ACC112 (cell line): ENCODE measurements at regions not wholly inside any gene's neighbourhood (a gene's known extent, or its start where the extent isn't known, plus 50 kb on each side); places are given as distances from the start of the nearest gene placed in this dataset.
A peak's percentile ranks its signal among the peaks of the same experiment; 100 is the strongest.

Experiments
- H2AFZ ChIP-seq: fragments of 200-600 bp; sonication (generic); one replicate; pipeline ENCODE4 v1.6.0; 2017; ENCODE audit warnings: antibody characterized with exemption, low read length; ENCODE audit not compliant: unreplicated experiment
- H3K27ac ChIP-seq: fragments of 200-600 bp; sonication (generic); 2 replicates; pipeline ENCODE4 v1.5.1; 2014; ENCODE audit warnings: low read depth, mild to moderate bottlenecking, antibody characterized with exemption, low read length, moderate library complexity
- H3K27me3 ChIP-seq: fragments of 200-600 bp; sonication (generic); 2 replicates; pipeline ENCODE4 v1.6.1; 2014; ENCODE audit warnings: mild to moderate bottlenecking, antibody characterized with exemption, low read length, moderate library complexity, mixed read lengths; ENCODE audit not compliant: insufficient read depth
- H3K36me3 ChIP-seq: fragments of 200-600 bp; sonication (generic); 2 replicates; pipeline ENCODE4 v1.6.1; 2016; ENCODE audit warnings: mild to moderate bottlenecking, antibody characterized with exemption, low read length, moderate library complexity, mixed read lengths; ENCODE audit not compliant: insufficient read depth
- H3K4me1 ChIP-seq: fragments of 200-600 bp; sonication (generic); one replicate; pipeline ENCODE4 v1.6.1; 2016; ENCODE audit warnings: low read length, mixed read lengths; ENCODE audit not compliant: insufficient read depth, unreplicated experiment, control insufficient read depth
- H3K4me3 ChIP-seq: fragments of 200-600 bp; sonication (generic); 2 replicates; pipeline ENCODE4 v1.5.1; 2014; ENCODE audit warnings: mild to moderate bottlenecking, low read depth, low read length
- H3K79me2 ChIP-seq: fragments of 200-600 bp; sonication (generic); one replicate; pipeline ENCODE4 v1.6.0; 2016; ENCODE audit warnings: low read length; ENCODE audit not compliant: control insufficient read depth, unreplicated experiment, insufficient read depth

- Histone ChIP-seq H3K27ac (peak overlapping the region; percentile 88), H3K36me3 (no peaks in the 10 kb centered on the region), H3K4me3 (peak overlapping the region; percentile 25; the same call in 1 of the 2 replicates), H3K4me1 (peaks cover 59% of the 10 kb centered on the region), H2AFZ (peak overlapping the region; percentile 85), H3K79me2 (no peaks in the 10 kb centered on the region), H3K27me3 (no peaks in the 10 kb centered on the region)
Measured at GRCh38 chrX:13373431-13374187, 53.8 kb upstream of the ATXN3L start.

- H2AFZ ChIP-seq: peak overlapping the region; percentile 85
- peaks cover 58% of the 10 kb centered on the region for H3K4me1 ChIP-seq
- H3K36me3 ChIP-seq: no peaks in the 10 kb centered on the region
- no peaks in the 10 kb centered on the region for H3K27me3 ChIP-seq
- H3K27ac ChIP-seq: peak overlapping the region; percentile 88
- H3K4me3 ChIP-seq: no peak overlapping the region
- H3K79me2 ChIP-seq: no peaks in the 10 kb centered on the region
Measured at GRCh38 chrX:13373027-13373426, 53.2 kb upstream of the ATXN3L start.

- Histone ChIP-seq H3K79me2 (no peaks in the 10 kb centered on the region), H3K27me3 (no peaks in the 10 kb centered on the region), H3K36me3 (no peaks in the 10 kb centered on the region), H3K4me1 (peaks cover 51% of the 10 kb centered on the region), H3K4me3 (0 out of 2 replicates have a peak overlapping the region, but pooled peaks have one; percentile 30), H3K27ac (peak overlapping the region; percentile 88), H2AFZ (peak overlapping the region; percentile 18)
Measured at GRCh38 chrX:13372203-13372980, 52.5 kb upstream of the ATXN3L start.

- Histone ChIP-seq H3K4me3 (no peak overlapping the region), H3K36me3 (no peaks in the 10 kb centered on the region), H3K4me1 (peaks cover 39% of the 10 kb centered on the region), H3K27ac (peak overlapping the region; percentile 53), H3K79me2 (no peaks in the 10 kb centered on the region), H3K27me3 (no peaks in the 10 kb centered on the region), H2AFZ (peak overlapping the region; percentile 12)
Measured at GRCh38 chrX:13371186-13371585, 51.3 kb upstream of the ATXN3L start.

- no peaks in the 10 kb centered on the region for H3K79me2 ChIP-seq
- H3K27me3 ChIP-seq: no peaks in the 10 kb centered on the region
- peak overlapping the region; percentile 12 for H2AFZ ChIP-seq
- peak overlapping the region; percentile 53; the same call in 1 of the 2 replicates for H3K27ac ChIP-seq
- H3K4me3 ChIP-seq: no peak overlapping the region
- peaks cover 36% of the 10 kb centered on the region for H3K4me1 ChIP-seq
- H3K36me3 ChIP-seq: no peaks in the 10 kb centered on the region
Measured at GRCh38 chrX:13370713-13371112, 50.9 kb upstream of the ATXN3L start.
